ENCODE measurements at regions not wholly inside any gene's neighbourhood (a gene's known extent, or its start where the extent isn't known, plus 50 kb on each side); places are given as distances from the start of the nearest gene placed in this dataset.

DNA sequence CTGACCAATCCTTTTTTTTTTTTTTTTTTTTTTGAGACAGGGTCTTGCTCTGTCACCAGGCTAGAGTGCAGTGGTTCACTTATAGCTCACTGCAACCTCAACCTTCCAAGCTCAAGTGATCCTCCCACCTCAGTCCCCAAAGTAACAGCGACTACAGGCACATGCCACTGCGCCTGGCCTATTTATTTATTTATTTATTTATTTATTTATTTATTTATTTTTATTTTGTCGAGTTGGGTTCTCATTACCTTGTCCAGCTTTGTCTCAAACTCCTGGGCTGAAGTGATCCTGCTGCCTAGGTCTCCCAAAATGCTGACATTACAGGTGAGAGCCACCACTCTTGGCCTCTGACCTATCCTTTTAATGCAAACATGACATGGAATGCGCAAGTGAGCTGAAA lies 124.4 kb downstream of the GXYLT1 start:
- TF ChIP-seq NFIC (IDR thresholded peaks at IDR 0.05; ENCODE audit: low read depth, low read length) (no peak), CREB1 (IDR thresholded peaks at IDR 0.05; ENCODE audit: low read depth) (no peak), YY1 (IDR thresholded peaks at IDR 0.05; ENCODE audit: low read depth, low read length) (no peak), POLR2A (IDR thresholded peaks at IDR 0.05; ENCODE audit: low read depth, low read length) (no peak)
- TF ChIP-seq, protein P1, sequence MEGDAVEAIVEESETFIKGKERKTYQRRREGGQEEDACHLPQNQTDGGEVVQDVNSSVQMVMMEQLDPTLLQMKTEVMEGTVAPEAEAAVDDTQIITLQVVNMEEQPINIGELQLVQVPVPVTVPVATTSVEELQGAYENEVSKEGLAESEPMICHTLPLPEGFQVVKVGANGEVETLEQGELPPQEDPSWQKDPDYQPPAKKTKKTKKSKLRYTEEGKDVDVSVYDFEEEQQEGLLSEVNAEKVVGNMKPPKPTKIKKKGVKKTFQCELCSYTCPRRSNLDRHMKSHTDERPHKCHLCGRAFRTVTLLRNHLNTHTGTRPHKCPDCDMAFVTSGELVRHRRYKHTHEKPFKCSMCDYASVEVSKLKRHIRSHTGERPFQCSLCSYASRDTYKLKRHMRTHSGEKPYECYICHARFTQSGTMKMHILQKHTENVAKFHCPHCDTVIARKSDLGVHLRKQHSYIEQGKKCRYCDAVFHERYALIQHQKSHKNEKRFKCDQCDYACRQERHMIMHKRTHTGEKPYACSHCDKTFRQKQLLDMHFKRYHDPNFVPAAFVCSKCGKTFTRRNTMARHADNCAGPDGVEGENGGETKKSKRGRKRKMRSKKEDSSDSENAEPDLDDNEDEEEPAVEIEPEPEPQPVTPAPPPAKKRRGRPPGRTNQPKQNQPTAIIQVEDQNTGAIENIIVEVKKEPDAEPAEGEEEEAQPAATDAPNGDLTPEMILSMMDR (IDR thresholded peaks at IDR 0.05 in 2 of 3, conservative IDR thresholded peaks at IDR 0.05 in 1 of 3; ENCODE audit: control insufficient read depth in 2 of 3, extremely low read depth in 1 of 3, insufficient read depth in 1 of 3, low read depth in 3 of 3, low read length in 3 of 3), result no peak

All from GM12878 (cell line).